Ishikawa (cell line): ENCODE measurements at regions not wholly inside any gene's neighbourhood (a gene's known extent, or its start where the extent isn't known, plus 50 kb on each side); places are given as distances from the start of the nearest gene placed in this dataset.

Experiments
- CEBPB ChIP-seq: IDR thresholded peaks from 2 replicates; pipeline ENCODE4 v1.6.1; 2012
- CREB1 ChIP-seq: IDR thresholded peaks from 2 replicates; pipeline ENCODE4 v1.6.1; 2012; ENCODE audit warnings: low read depth
- EGR1 ChIP-seq: IDR thresholded peaks from 2 replicates; pipeline ENCODE4 v1.6.1; 2012
- EP300 ChIP-seq: IDR thresholded peaks from 2 replicates; pipeline ENCODE4 v1.6.1; 2012; ENCODE audit warnings: borderline replicate concordance
- FOXM1 ChIP-seq: IDR thresholded peaks from 2 replicates; pipeline ENCODE4 v1.6.1; 2012; ENCODE audit warnings: low read depth, borderline replicate concordance
- NFIC ChIP-seq: IDR thresholded peaks from 2 replicates; pipeline ENCODE4 v1.6.1; 2012
- RAD21 ChIP-seq: IDR thresholded peaks from 2 replicates; pipeline ENCODE4 v1.6.1; 2012; ENCODE audit warnings: low read depth
- REST ChIP-seq: IDR thresholded peaks from 2 replicates; pipeline ENCODE4 v1.6.1; 2012; ENCODE audit warnings: low read depth, mild to moderate bottlenecking
- TAF1 ChIP-seq: IDR thresholded peaks from 2 replicates; pipeline ENCODE4 v1.6.1; 2012; ENCODE audit warnings: low read depth, mild to moderate bottlenecking
- TCF12 ChIP-seq: IDR thresholded peaks from 2 replicates; pipeline ENCODE4 v1.6.1; 2012; ENCODE audit warnings: low read depth
- TEAD4 ChIP-seq: IDR thresholded peaks from 2 replicates; pipeline ENCODE4 v1.6.1; 2012
- USF1 ChIP-seq: IDR thresholded peaks from 2 replicates; pipeline ENCODE4 v1.6.1; 2012
- YY1 ChIP-seq: IDR thresholded peaks from 2 replicates; pipeline ENCODE4 v1.6.1; 2012; ENCODE audit warnings: low read depth
- ZBTB7A ChIP-seq: IDR thresholded peaks from 2 replicates; pipeline ENCODE4 v1.6.1; 2012; ENCODE audit warnings: low read depth
- TF ChIP-seq, protein P1 (sequence below): IDR thresholded peaks from 2 replicates; pipeline ENCODE4 v1.6.1; 2012

GRCh38 chr17:72481572-72481971 is 360.8 kb downstream of the SOX9 start:
- no peak for TF ChIP-seq CREB1
- TF ChIP-seq REST = no peak

GRCh38 chr17:72485596-72485995 is 364.8 kb downstream of the SOX9 start:
- TF ChIP-seq CEBPB (no peak), REST (no peak), YY1 (no peak), RAD21 (no peak), ZBTB7A (no peak), TCF12 (no peak), CREB1 (no peak), EGR1 (no peak), USF1 (no peak), TAF1 (no peak), NFIC (no peak), FOXM1 (no peak), TEAD4 (no peak), EP300 (no peak)
- TF ChIP-seq, protein P1, sequence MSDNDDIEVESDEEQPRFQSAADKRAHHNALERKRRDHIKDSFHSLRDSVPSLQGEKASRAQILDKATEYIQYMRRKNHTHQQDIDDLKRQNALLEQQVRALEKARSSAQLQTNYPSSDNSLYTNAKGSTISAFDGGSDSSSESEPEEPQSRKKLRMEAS = no peak

GRCh38 chr17:72486806-72487205 is 366.0 kb downstream of the SOX9 start:
- no peak for TF ChIP-seq YY1
- TF ChIP-seq TAF1 = no peak
- TF ChIP-seq TEAD4 = no peak
- no peak for TF ChIP-seq CEBPB
- no peak for TF ChIP-seq FOXM1
- TF ChIP-seq EP300 = no peak

DNA sequence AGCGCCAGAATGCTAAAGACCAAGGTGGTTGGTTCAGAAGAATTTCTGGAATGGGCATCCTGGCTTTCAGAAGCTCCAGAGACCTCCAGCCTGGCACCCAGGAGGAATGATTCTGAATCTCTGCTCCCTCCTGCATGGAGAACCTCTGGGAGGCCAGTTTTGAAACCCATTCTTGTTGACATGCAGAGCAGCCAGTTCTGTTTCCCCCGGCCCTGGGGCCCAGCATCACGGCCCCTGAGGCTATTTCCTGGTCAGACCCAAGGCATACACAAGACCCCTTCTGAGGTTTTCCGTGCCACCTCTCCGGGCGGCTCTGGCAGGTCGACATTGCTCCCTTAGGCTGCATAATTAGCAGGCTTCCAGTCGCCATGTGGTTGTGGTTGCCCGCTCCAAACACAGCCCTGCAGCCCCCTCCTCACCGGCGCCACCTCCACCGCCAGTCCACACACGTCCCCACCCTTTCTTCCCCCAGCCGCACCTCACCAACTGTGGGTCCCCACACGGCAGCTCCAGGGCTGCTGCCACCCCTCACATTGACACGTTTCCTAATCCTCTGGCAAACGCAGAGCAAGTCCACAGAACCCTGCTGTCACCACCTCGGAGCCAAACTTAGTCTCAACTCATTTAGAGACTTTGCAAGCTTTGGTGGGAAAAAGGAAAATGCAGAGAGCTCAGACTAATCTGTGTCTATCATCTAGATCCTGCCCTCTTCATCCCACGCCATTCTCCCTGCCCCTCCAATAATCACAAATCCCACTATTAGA is 367.1 kb downstream of the SOX9 start:
- TF ChIP-seq TCF12 = no peak
- TF ChIP-seq EGR1 = no peak
- no peak for TF ChIP-seq RAD21

- TF ChIP-seq CREB1 (no peak), EGR1 (no peak), RAD21 (no peak), YY1 (no peak), EP300 (no peak), TAF1 (no peak), FOXM1 (no peak), TEAD4 (no peak), NFIC (no peak), REST (no peak), USF1 (no peak), CEBPB (no peak), TCF12 (no peak), ZBTB7A (no peak)
- TF ChIP-seq, protein P1 = no peak
Observed at GRCh38 chr17:72488555-72489271, 367.9 kb downstream of the SOX9 start.
